ENCODE measurements at regions not wholly inside any gene's neighbourhood (a gene's known extent, or its start where the extent isn't known, plus 50 kb on each side); places are given as distances from the start of the nearest gene placed in this dataset.

GRCh38 chr3:95994338-95994737, 820.1 kb upstream of the EPHA6 start:
- no peak for TF ChIP-seq POLR2A (IDR thresholded peaks at IDR 0.05)
- TF ChIP-seq EP300 (IDR thresholded peaks at IDR 0.05): no peak
- no peak for TF ChIP-seq CTCF (IDR thresholded peaks at IDR 0.05)
- no peak for TF ChIP-seq POLR2AphosphoS5 (IDR thresholded peaks at IDR 0.05)
- H3K36me3 ChIP-seq: no peaks in the 10 kb centered on the region
- no peaks in the 10 kb centered on the region for H3K9me3 ChIP-seq
- no peak overlapping the region for H3K27ac ChIP-seq
- H3K4me3 ChIP-seq: no peak overlapping the region
- no peaks in the 10 kb centered on the region for H3K4me1 ChIP-seq
- 92% methylated on average over 4 of the region's 4 CpGs for WGBS
- H3K27me3 ChIP-seq: no peaks in the 10 kb centered on the region
- no peak for DNase-seq (ENCODE audit: low spot score in 2 of 2)

GRCh38 chr3:96000966-96001365, 813.4 kb upstream of the EPHA6 start:
- no peak for DNase-seq (ENCODE audit: low spot score in 2 of 2)
- H3K9me3 ChIP-seq: no peaks in the 10 kb centered on the region
- TF ChIP-seq CTCF (IDR thresholded peaks at IDR 0.05): no peak
- TF ChIP-seq EP300 (IDR thresholded peaks at IDR 0.05): no peak
- no peak for TF ChIP-seq POLR2A (IDR thresholded peaks at IDR 0.05)
- TF ChIP-seq POLR2AphosphoS5 (IDR thresholded peaks at IDR 0.05): no peak
- 81% methylated on average over 4 of the region's 4 CpGs for WGBS
- no peak overlapping the region for H3K4me3 ChIP-seq
- no peaks in the 10 kb centered on the region for H3K36me3 ChIP-seq
- H3K4me1 ChIP-seq: no peaks in the 10 kb centered on the region
- no peaks in the 10 kb centered on the region for H3K27me3 ChIP-seq
- H3K27ac ChIP-seq: no peak overlapping the region

- peaks cover 3% of the 10 kb centered on the region for H3K9me3 ChIP-seq
- TF ChIP-seq POLR2AphosphoS5 (IDR thresholded peaks at IDR 0.05) (no peak), EP300 (IDR thresholded peaks at IDR 0.05) (no peak), CTCF (IDR thresholded peaks at IDR 0.05) (no peak), POLR2A (IDR thresholded peaks at IDR 0.05) (no peak)
- no peak for DNase-seq (ENCODE audit: low spot score in 2 of 2)
These were observed 806.7 kb upstream of the EPHA6 start for GRCh38 chr3:96007650-96008195.

GRCh38 chr3:96012939-96013338, 801.5 kb upstream of the EPHA6 start:
- H3K9me3 ChIP-seq: no peaks in the 10 kb centered on the region
- no peaks in the 10 kb centered on the region for H3K27me3 ChIP-seq
- no peaks in the 10 kb centered on the region for H3K4me1 ChIP-seq
- H3K4me3 ChIP-seq: no peak overlapping the region
- TF ChIP-seq POLR2A (IDR thresholded peaks at IDR 0.05) (no peak), EP300 (IDR thresholded peaks at IDR 0.05) (no peak), POLR2AphosphoS5 (IDR thresholded peaks at IDR 0.05) (no peak), CTCF (IDR thresholded peaks at IDR 0.05) (no peak)
- whole genome bisulfite sequencing: 42% methylated on average over 2 of the region's 2 CpGs
- DNase-seq (ENCODE audit: low spot score in 2 of 2): no peak
- H3K27ac ChIP-seq: no peak overlapping the region
- H3K36me3 ChIP-seq: no peaks in the 10 kb centered on the region

More at GRCh38 chr3:96007650-96008195, 806.7 kb upstream of the EPHA6 start:
- Histone ChIP-seq H3K27ac (no peak overlapping the region), H3K36me3 (no peaks in the 10 kb centered on the region), H3K27me3 (no peaks in the 10 kb centered on the region), H3K4me3 (no peak overlapping the region), H3K4me1 (no peaks in the 10 kb centered on the region)

GRCh38 chr3:96017556-96017955, 796.8 kb upstream of the EPHA6 start:
- TF ChIP-seq CTCF (IDR thresholded peaks at IDR 0.05) (no peak), EP300 (IDR thresholded peaks at IDR 0.05) (no peak), POLR2A (IDR thresholded peaks at IDR 0.05) (no peak), POLR2AphosphoS5 (IDR thresholded peaks at IDR 0.05) (no peak)
- H3K9me3 ChIP-seq: no peaks in the 10 kb centered on the region
- no peaks in the 10 kb centered on the region for H3K4me1 ChIP-seq
- no peak overlapping the region for H3K27ac ChIP-seq
- WGBS: 74% methylated on average over 3 of the region's 3 CpGs
- DNase-seq (ENCODE audit: low spot score in 2 of 2): no peak
- no peak overlapping the region for H3K4me3 ChIP-seq
- H3K27me3 ChIP-seq: no peaks in the 10 kb centered on the region
- no peaks in the 10 kb centered on the region for H3K36me3 ChIP-seq
